NCI-H510A treated with DMSO at 0.1 percent for 48 hours (cell line): ENCODE measurements at regions not wholly inside any gene's neighbourhood (a gene's known extent, or its start where the extent isn't known, plus 50 kb on each side); places are given as distances from the start of the nearest gene placed in this dataset.

Experiments used
- DNase-seq: peaks from one replicate; lab custom pipeline; 2025; lab: John Stamatoyannopoulos, UW

DNA sequence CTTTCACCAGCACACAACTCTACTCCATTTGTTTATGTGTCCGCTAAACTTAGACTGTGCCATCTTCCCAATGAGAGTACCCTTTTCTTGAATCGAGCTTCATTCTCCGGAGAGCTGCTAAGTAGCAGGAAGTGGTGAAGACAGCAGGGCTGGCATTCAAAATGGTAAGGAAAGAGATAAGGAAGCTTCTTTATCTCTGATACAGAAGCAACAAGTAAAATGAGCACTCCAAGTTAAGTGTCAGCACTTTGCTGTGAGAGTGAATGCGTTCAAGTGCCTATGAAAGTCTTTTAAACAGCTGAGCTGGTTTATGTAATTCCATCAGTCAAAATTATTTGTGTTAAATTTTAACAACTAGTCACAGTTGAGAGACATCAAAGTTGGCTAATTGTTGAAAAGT is 386.8 kb upstream of the PTPRD start:
- no peak for DNase-seq

- no peak for DNase-seq
Measured at GRCh38 chr9:11001546-11001945, 388.7 kb upstream of the PTPRD start.

DNA sequence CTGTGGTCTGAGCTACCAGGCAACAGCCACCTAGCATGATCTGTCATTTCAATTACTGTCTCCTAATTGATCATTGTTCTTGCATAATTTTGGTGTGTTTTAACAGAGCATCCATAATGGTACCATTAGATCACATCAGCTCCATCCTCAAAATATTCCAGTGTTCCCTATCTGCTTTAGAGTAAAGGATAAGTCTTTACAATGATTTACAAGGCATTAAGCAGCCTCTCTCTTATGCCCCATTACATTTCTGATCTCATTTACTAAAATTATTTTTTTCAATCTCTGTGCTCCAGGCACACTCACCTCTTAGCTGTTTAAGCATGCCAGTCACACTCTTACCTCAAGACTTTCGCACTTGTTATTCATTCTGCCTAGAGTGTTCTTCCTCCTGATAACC is 389.9 kb upstream of the PTPRD start:
- no peak for DNase-seq

DNA sequence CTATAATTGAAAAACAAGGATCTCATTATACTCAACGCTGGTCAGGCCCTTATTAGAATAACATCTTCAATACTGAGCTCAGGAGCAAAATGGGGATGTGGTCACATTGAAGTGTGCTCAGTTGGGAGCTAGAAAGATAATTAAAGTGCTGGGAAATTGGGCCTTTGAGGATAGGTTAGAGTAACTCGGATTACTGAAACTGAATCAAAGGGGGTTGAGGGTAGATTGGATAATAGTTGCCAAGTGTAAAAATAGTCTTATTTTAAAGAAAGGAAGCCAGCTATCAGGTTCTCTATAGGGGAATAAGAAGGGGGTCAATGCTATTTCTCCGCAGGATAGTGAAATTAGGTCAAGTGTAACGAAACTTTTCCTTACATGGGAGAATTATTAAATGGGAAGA is 391.0 kb upstream of the PTPRD start:
- no peak for DNase-seq

- no peak for DNase-seq
Measured at GRCh38 chr9:11011696-11012095, 398.9 kb upstream of the PTPRD start.

GRCh38 chr9:11016081-11016480 is 403.3 kb upstream of the PTPRD start:
- DNase-seq, result no peak

DNA sequence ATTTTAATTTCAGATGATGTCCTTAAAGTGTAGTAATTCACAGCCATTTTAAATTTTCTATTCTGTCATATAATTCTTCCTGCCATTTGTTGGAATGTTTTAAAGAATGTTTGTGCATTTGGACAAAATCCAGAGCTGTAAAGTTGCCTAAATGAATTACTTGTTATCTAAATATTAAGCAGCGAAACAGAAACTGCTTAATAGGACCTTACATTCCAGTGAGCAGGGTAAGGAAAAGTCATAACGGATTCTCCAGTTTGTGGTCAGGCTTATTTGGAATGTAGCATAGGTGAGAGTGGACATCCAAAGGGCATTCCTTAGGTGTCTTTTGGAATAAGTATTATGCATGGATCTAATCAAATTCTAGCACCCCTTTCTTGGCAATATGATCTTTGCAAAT is 410.4 kb upstream of the PTPRD start:
- no peak for DNase-seq

GRCh38 chr9:11025775-11026174 is 413.0 kb upstream of the PTPRD start:
- no peak for DNase-seq

GRCh38 chr9:11038366-11038765 is 425.6 kb upstream of the PTPRD start:
- DNase-seq, result no peak

DNA sequence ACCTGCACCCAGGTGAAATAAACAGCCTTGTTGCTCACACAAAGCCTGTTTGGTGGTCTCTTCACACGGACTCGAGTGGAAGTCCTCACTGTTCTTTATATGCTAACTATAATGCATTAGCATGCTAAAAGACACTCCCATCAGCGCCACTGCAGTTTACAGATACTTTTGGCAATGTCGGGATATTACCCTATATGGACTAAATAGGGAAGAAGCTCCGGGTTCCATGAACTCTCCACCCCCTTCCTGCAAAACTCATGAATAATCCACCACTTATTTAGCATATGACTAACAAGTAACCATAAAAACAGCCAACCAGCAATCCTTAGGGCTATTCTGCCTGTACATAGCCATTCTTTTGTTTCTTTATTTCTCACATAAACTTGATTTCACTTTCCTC is 426.2 kb upstream of the PTPRD start:
- no peak for DNase-seq

- no peak for DNase-seq
Measured at GRCh38 chr9:11045589-11045988, 432.8 kb upstream of the PTPRD start.

GRCh38 chr9:11063263-11063662 is 450.5 kb upstream of the PTPRD start:
- peak; percentile 2 for DNase-seq

- peak; percentile 78 for DNase-seq
Measured at GRCh38 chr9:11064909-11065308, 452.1 kb upstream of the PTPRD start.

GRCh38 chr9:11072176-11072575 is 459.4 kb upstream of the PTPRD start:
- DNase-seq, result no peak

- DNase-seq, result no peak
Measured at GRCh38 chr9:11086561-11086960, 473.8 kb upstream of the PTPRD start.

- DNase-seq, result no peak
Measured at GRCh38 chr9:11088821-11089374, 476.1 kb upstream of the PTPRD start.

DNA sequence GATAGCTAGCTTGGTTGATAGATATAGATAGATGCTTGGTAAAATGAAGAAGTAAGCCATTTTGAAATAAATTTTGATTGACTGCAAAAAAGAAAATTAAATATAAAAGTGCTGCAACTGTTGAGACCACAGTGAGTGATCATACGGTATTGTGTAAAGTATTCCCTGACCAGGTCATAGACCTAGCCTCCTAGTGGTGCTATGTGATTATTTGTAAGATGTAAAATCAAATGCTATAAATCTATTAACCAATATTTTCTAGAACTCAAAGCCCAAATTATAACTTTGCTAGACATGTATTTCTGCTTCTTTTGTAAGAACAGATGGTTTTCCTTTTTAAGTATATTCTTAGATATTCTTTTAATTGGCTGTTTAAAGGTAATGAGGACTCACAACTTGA is 480.2 kb upstream of the PTPRD start:
- no peak for DNase-seq

GRCh38 chr9:11097020-11097419 is 484.2 kb upstream of the PTPRD start:
- no peak for DNase-seq

GRCh38 chr9:11103525-11103924 is 490.7 kb upstream of the PTPRD start:
- DNase-seq, result no peak

DNA sequence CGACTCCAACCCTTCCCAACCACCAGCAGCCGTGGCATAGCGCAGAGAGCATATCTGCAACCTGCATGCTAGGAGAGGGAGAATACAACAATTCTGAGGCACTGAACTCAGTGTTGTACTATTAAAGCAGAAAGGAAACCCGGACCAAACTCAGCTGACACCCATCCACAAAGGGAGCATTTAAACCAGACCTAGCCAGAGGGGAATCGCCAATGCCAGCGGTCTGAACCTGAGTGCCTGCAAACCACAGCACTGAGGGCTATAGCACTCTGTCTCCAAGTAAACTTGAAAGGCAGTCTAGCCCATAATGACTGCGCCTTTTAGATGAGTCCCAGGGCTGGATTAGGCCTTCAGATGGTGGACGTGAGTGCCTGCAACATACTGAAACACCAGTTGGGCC is 494.4 kb upstream of the PTPRD start:
- DNase-seq, result no peak

DNA sequence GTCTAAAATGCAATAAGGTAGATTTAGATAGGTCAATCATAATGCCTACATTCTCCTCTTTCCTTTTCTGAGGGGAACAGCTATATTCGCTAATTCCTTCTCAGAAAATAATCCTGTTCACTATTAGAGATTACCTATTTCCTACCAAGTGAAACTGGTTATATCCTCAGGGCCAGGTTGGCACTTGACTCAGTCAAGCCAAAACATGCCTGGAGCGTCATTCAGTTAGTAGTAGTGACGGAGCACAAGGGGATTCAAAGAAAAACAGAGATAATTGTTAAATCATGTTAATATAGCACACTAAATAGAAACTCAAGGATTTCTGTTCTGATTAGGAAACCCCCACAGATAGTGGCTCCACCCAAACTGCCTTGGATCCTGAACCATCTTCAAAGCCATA is 515.4 kb upstream of the PTPRD start:
- no peak for DNase-seq

DNA sequence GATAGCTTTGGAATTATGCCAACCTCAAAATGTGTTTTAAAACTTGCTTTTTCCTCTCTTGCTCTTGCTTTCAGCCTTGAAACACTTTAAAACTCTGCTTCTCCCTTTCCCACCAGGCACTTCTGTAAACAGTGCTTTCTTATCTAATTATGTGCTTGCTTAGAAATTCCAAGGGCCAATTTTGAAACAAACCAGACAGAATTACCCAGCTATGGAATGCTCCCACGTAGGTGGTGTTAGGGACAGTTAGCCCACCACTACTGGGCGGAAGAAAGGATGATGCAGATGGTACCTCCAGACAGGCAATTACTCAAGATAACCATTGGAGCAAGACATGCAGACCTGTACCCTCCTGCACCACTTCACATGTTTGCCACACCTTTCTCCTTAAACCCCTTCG is 523.0 kb upstream of the PTPRD start:
- no peak for DNase-seq

DNA sequence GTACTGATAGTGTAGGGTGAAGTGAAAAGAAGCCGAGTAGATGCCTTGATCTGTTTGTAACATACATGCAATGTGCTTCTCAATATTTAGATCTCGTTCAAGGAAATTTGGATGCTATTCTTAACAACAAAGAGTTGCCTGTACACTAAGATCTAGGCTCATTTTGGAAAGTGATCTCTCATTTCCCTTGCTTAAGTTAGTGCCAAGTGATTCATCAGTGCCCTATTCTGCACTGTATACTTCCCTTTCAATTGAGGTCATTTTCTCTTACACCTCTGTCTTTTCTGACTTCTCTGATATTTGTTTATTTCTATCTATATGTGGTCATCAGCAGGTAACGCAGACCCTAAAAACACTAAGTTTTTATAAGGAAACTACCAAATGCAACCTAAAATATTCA is 528.6 kb upstream of the PTPRD start:
- DNase-seq, result no peak

GRCh38 chr9:11142965-11143738 is 530.4 kb upstream of the PTPRD start:
- no peak for DNase-seq
